ENCODE measurements at regions not wholly inside any gene's neighbourhood (a gene's known extent, or its start where the extent isn't known, plus 50 kb on each side); places are given as distances from the start of the nearest gene placed in this dataset.
"Not testable (repeated sequence)": the region's sequence is repeated elsewhere in the genome, so short reads cannot be mapped to it uniquely, and the experiment has no call there.

DNA sequence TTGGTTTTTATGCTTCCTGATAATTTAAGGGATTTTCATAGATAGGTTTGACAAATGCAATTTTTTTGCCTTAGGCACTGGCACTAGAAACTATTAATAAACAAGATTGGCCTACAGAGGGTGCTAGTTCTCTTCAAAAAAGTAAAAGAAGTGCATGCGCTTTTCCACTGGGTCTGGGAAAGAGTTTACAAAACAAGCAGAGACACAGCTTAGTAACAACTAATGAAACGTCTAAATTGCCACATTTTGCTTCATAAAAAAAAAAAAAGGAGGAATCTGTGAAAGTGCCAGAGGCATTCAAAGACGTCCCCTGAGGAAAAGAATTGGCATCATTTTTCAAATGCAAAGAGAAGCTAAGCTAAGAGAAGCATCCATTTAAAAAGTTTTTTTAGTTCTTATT lies 58.3 kb upstream of the EEA1 start:
- peak; percentile 83 for DNase-seq (ENCODE audit: low spot score)

DNA sequence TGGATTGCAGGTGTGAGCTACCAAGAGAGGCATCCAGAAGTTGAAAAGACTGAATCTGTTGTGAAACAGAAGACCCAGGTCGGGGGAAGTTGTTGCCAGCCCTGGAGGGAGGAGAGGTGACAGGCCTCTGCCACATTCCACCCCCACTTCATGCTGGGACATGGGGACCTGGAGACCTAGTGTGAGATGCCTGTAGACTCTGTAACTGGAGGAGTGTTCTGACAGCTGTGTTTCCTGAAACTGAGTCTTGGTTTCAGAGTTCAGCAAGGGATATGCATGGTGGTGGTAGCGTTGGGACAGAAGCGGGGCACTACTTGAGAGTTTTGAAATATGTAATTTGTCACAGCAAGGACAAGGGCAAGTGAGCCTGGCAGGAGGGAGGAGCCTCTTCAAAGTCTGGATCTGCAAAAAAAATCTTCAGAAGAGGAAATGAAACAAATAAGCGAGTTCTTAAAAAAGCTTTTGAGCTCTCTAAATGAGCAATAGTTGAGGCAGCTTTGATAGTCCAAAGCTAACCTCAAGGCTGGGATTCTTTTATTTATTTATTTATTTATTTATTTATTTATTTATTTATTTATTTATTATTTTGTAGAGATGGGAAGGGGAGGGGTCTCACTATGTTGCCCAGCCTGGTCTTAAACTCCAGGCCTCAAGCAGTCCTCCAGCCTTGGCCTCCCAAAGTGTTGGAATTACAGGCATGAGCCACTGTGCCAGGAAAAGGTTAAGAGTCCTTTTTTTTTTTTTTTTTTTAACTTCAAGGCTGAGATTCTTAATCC lies 58.9 kb upstream of the EEA1 start:
- DNase-seq (ENCODE audit: low spot score), result peak; percentile 62

DNA sequence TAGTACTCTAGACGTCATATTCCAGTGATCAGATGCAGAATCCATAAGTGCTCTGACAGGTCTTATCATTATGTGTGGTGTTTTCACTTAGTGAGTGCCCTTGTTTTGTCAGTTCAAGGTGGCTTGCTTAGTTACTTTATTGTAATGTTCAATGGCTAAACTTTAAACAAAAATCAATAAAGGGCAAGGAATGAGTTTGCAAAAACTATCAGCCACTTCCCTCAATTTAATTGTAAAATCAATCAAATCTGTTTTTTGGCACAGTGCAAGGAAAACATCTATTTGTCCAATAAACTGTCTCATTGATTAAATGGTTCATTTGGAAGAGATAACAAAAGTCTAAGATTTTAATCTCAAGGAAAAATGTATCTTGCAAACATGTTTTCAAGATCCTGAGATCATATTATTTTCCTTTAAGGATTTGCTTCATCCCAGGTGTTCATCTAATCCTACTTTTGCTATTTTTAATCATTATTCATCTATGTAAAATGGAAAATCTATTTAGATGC lies 59.6 kb upstream of the EEA1 start:
- DNase-seq (ENCODE audit: low spot score), result peak; percentile 78

DNA sequence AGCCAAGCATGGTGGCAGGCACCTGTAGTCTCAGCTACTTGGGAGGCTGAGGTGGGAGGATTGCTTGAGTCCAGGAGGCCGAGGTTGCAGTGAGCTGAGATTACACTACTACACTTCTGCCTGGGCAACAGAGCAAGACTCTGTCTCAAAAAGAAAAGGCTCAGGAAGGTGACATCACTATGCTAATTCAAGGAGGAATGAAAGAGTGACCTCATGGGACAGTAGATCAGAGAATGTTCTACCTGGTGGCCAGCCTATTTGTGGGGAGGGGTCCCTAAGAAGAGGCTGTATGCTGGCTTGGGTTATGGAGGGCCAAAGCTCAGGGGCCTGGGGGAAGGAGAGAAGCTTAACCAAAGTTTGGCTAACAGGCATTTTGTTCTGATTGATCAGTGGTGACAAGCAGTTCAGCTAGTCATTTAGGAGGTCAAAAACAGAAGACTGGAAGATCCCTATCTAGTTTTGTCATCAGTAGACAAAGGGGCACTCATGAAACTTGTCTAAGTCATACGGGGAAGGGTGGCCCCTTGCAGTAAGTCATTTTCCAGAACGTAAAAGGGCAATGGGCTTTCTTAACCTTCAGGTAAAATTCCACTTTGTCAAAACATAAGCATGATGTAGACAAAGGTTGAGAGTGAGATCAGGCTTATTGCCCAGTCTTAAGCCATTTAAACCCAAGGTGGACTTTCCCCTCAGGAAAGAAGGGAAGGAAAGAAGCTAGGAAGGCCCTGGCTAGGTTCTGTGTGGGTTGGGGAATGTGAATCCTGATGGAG lies 60.8 kb upstream of the EEA1 start:
- DNase-seq (ENCODE audit: low spot score), result no peak

DNA sequence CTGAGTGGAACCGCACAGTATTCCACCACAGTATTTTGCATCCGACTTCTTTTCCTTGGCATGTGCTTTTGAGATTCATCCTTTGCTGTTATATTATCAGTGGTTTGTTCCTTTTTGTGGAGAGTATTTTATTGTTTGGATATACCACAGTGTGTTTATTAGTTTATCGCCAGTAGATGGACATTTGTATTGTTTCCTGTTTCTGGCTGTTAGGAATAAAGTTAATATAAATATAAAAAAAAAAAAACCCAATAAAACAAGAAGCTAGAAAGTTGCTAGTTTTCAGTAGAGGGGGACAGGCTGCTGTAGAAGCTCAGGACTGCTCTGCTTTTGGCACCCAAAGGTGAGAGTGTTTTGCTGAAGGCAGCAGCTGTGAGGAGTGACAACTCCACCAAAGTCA lies 62.0 kb upstream of the EEA1 start:
- DNase-seq (ENCODE audit: low spot score), result no peak

DNA sequence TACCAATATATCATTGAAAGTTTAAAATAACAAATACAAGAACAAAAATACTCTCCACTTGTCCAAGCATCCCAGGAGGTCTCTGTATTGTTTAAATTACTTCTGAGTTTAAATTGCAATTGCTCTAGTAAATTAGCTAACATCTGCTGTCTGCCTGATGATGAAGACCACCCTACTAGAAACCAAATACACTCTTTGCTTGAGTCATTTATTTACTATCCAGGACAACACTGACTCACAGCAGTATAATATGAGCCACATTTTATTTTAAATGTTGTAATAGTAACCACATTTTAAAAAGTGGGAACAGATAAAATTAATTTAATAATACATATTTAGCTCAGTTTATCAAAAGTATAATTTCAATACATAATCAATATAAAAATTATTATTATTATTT lies 62.9 kb upstream of the EEA1 start:
- DNase-seq (ENCODE audit: low spot score), result no peak

DNA sequence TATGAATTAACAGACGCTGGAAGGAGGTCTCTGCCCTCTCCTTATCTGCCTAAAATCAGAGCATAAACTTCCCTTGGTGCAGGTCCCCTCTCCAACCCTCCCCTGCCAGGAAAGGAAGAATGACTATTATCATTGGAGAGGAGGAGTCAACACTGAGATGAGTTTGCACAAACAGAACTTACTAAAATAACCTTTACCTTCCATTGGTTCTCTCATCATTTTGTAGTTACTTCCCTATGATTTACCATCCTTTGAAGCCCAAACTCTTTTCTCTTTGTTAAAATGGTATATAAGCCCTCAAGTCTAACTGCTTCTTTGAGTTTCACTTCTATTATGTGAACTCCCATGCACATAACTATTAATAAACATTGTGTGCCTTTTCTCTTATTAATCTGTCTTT lies 64.2 kb upstream of the EEA1 start:
- DNase-seq (ENCODE audit: low spot score), result no peak

DNA sequence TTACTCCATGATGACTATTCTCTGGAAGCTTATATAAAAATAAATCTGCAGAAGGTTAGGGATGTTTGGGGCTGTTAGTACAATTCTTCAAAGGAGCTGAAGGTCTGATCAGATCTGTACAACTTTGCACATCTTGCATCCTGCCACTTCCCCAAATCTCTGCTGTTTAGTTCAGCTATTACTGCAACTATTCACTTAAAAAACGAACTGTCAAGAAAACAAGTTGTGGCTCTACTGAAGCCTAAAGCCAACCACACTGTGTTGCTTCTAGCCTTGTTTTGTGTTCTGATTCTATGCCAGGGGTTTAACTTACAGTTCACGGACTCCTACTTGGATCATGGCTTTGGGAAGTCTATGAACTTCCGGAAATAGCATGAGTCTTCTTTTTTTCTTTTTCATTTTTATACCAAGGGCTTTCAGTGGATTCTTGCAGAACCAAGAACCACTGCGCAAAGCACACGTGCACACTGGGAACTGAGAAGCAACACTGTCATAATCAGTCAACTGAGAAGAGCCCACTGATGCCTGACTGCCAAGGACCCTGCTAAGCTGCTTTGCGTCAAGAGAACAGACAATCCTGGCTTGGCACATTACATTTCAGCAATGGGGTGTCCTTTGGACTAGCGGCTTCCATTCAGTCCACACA lies 66.3 kb upstream of the EEA1 start:
- no peak for DNase-seq (ENCODE audit: low spot score)

DNA sequence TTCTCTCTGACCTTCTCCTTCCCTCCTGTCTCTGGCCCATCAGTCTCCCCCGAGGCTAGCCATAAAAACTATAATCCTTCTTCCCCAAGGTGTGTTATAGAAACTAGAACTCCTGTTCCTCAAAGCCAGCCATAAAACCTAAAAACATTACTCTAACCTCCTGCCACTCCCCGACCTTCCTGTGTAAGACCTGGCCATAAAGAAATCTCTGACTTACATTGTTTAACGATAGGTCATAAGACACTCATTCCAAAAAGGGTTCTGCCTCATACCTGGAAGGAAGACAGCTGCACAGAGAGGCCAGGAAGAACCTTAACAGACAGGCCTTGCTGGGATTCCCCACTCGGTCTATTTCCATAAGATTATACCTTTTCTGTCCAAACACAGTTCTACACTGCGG lies 70.9 kb upstream of the EEA1 start:
- DNase-seq (ENCODE audit: low spot score), result no peak

DNA sequence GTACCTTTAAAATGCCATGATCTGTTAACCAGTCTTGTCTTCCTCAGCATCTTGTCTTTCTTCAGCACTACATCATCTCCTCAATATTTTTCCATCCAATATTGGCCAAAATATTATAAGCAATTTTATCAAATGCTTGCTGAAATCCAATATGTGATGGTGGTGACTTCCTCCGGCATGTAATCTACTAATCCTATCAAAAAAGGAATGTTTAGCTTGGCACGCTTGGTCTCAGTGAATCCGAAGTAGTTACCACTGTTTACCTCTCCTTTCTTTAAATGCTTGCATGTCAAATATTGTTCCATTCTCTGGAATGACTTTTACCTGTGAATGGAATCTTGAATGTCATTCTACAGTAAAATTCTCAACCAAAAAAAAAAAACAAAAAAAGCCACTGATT lies 72.3 kb upstream of the EEA1 start:
- no peak for DNase-seq (ENCODE audit: low spot score)

DNA sequence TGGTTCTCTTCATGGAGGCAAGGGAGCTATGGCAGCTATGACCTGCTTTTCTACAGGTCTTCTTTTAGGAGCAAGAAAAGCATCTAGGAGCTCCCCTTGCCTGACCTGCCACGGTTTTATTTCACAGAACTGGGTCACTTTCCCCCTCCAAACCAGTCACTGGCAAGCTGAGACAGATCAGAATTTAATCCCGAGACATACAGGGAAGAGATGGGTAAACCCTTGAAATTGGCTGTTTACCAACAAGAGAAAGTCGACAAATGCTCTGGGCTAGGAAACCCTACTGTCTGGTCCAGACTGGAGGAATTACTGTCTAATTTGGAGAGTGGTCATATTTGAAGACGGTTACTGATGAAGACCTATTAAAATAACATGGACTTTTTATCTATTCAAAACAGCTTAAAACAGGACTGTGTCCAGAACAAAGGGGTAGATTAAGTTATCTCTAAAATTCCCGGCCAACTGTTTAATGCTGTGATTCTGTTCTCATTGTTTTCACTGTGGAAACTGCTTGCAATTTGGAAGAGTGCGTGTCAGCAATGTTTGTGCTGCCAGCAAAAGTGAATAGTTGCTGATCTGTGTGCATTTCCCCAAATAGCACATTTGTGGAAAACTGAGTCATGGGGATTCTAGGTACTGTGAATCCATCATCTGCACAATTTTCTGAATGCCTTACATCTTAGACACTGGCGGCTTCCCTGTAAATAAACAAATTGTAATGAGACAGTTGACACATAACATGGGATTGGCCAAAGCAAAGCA lies 73.4 kb upstream of the EEA1 start:
- DNase-seq (ENCODE audit: low spot score), result no peak

DNA sequence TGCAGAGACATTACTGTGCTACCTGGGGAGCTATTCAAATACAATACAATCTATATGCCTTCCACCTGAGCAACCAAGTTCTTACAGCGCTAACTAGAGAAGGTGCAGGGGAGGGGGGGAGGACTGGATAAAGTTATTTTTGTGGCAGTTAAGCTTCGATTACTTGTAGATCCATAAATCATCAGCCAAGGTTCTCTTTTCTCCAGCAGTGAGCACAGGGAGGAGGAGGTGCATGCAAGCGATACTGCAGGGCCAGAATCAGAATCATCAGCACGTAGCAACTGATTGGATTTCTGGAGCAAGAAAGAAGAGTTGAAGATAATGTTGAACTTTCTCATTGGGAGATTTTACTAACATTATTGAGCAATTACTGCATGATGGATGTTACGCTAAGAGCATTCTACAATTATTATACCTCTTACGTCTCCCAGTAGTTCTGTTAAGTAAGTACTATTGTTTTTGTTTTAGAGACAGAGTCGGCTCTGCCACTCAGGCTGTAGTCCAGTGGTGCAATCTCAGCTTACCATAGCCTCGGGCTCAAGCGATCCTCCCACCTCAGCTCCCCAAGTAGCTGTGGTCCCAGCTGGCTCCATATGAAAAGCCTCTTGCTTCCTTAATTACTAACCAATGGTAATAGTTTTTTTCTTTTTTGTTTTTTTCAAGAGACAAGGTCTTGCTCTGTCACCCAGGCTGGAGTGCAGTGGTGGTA lies 74.6 kb upstream of the EEA1 start:
- DNase-seq (ENCODE audit: low spot score), result no peak

DNA sequence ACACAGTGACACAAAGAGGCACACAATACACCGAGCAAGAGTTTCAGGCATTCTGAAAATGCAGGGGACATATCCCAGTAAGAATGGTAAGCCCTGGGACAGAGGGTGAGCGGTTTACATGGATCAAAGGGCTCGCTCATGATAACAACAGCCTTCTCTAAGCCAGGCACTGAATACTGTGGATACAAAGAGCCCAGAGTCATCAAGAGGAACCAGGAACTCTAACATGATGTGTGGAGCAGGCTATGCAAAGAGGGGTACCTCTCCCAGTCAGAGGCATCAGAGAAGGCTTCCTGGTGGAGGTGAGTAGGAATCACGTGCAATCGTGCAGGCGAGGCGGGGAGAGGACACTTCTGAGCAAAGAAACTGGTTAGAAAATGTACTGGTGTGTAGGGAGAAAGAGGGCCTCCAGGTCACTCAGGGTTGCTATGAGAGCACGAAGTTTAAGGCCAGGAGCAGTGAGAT lies 76.9 kb upstream of the EEA1 start:
- DNase-seq (ENCODE audit: low spot score), result no peak

DNA sequence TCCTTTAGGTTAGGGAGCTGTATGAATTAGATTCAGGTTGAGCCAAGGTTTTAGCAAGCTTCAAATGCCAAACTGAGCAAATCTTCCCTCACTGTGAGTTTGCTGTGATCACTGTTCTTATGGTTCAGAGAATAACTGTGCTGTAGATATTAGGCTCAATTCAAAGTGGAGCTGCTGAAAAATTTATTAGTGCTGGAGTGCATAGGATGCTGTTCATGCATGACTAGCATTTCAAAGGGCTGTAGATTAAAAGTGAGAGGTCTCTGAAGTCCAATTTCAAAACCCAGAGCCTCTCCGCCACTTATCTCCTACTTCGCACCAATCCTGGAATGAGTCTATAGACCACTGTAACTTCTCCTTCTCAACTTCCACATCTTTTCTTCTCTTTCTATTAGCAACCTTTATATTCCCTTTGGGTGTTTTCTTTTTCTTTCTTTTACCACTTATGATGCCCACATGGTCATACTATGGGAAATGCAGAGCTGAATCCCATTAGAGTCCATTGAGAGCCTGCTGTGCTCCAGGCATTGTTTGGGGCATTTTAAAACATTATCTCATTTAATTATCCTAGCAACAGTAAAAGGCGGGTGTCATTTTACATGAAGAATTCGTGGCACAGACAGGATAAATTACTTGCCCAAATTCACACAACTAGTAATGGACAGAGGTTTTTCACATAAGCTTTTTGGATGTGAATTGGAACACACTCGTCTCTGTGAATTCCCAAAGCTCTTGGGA lies 77.5 kb upstream of the EEA1 start:
- no peak for DNase-seq (ENCODE audit: low spot score)

DNA sequence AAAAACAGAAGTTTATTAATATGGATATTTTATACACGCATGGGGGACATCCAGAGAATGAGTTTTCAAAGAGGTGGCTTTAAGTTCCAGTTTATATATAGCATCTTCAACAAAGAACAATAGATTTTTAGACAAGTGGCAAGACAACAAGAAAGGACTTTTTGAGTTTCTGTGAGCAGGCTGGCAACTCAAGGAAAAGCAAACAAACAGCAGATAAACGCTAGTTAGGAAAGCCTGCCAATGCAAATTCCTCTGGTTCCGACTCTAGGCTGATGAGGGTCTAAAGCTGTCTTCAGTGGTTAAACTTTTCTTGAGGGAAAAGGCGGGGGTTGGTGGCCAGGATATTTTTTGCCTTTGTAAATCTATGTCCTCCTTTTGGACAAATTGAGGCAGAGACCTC lies 78.4 kb upstream of the EEA1 start:
- no peak for DNase-seq (ENCODE audit: low spot score)

DNA sequence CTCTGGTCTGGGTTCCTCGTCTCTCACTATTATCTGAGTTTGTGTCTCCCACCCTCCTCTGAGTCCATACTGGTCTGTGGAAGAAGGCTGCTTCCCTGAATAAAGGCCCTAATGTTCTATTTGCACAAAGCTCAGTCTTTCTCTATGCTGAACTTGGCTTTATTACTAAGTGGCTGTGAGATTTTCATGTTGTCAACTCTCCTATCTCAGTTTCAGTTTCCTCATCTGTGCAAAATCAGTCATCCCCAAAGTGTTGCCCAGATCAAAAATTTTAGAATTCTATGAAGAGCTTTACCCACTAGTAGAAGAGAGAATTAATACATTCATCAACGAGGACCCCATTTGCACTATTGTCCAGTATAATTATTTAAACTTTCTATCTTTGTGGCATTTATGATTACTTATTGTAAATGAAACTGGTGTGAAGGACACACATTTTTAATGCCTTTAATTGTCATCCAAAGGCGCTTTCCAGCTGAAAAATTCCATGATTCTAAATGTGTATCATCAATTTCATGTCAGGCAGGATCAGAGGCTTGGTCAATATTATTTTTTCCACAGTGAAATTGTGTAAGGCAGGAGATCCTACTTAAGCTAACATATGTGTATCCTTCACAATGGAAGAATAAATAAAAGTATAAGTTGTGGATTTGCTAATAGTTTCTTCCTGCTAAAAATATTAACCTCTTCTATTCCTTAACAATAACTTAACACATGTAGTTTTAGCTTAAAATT lies 79.1 kb upstream of the EEA1 start:
- no peak for DNase-seq (ENCODE audit: low spot score)

DNA sequence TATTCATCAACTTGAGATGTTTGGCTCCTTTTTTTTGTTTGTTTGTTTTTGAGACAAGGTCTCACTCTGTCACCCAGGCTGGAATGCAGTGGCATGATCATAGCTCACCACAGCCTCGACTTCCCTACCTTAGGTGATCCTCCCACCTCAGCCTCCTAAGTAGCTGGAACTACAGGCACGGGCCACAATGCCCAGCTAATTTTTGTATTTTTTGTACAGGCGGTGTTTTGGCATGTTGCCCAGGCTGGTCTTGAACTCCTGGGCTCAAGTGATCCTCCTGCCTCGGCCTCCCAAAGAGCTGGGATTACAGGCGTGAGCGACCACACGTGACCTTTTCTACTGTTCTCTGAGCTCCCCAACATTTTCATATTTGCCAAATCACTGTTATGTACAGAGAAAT lies 79.8 kb upstream of the EEA1 start:
- not testable (repeated sequence) for DNase-seq (ENCODE audit: low spot score)

DNA sequence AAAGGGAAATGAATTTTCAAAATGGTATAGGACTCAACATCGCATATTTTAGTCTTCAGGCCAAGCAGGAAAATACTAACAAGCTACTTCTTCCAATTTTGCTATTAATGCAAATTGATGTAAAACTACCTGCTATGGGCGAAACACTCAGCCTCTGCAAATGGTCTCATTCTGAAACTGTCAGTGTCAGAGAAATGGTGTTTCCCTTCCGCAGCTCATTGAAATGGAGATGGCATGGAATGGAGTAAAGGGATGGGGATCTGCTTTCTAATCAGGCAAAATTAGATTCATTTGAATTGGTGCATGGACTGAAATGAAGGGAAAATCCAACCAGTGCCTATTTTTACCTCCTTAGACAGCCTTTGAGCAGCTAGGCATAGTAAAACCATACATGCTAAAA lies 80.4 kb upstream of the EEA1 start:
- DNase-seq (ENCODE audit: low spot score), result no peak

DNA sequence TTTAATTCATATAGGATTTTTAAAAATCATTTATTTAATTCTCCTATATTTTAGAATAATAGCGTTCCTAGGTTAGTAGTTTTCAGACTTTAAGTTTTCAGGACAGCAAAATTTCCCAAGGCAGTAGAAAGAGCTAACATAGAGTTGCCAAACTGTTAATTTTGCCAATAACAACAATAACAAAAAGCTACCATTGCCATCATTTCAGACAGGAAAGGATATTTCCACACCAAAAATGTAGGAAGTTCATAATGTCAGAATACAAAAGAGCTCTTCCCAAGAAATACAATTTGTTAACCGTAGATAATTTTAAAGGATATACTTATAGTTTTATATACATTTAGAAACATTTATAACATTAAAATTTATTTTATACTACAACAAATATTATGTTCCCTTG lies 81.4 kb upstream of the EEA1 start:
- DNase-seq (ENCODE audit: low spot score), result no peak

DNA sequence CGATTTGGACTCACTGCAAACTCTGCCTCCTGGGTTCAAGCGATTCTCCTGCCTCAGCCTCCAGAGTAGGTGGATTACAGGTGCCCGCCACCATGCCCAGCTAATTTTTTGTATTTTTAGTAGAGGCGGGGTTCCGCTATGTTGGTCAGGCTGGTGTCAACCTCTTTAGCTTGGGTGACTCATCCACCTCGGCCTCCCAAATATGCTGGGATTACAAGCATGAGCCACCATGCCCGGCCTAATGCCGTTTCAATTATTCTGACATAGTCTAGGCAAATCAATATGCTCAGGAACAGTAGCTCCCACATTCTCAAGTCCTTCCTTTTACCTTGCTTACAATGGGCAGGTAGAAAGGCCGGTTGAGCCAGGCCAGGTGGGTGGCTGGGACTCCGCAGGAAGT lies 82.0 kb upstream of the EEA1 start:
- no peak for DNase-seq (ENCODE audit: low spot score)

Data from HT-29 (cell line).